Activated naive CD8-positive, alpha-beta T cell treated with anti-CD3 and anti-CD28 coated beads for 36 hours (primary cell): ENCODE measurements at regions not wholly inside any gene's neighbourhood (a gene's known extent, or its start where the extent isn't known, plus 50 kb on each side); places are given as distances from the start of the nearest gene placed in this dataset.
"Not testable (repeated sequence)": the region's sequence is repeated elsewhere in the genome, so short reads cannot be mapped to it uniquely, and the experiment has no call there.

Experiments used
- DNase-seq: peaks from one replicate; pipeline ENCODE4 v3.0.0; 2021
- H3K27ac Mint-ChIP-seq: one replicate; pipeline ENCODE4 v1.8.0; 2022; ENCODE audit warnings: mild to moderate bottlenecking, moderate library complexity, mixed read lengths
- H3K27me3 Mint-ChIP-seq: one replicate; pipeline ENCODE4 v1.8.0; 2022; ENCODE audit warnings: mild to moderate bottlenecking, mixed read lengths
- H3K36me3 Mint-ChIP-seq: one replicate; pipeline ENCODE4 v1.8.0; 2021; ENCODE audit warnings: mild to moderate bottlenecking, mixed read lengths
- H3K4me1 Mint-ChIP-seq: one replicate; pipeline ENCODE4 v1.8.0; 2021; ENCODE audit warnings: mixed read lengths
- H3K4me3 Mint-ChIP-seq: one replicate; pipeline ENCODE4 v1.8.0; 2022; ENCODE audit warnings: mild to moderate bottlenecking, moderate library complexity, mixed read lengths
- H3K9me3 Mint-ChIP-seq: one replicate; pipeline ENCODE4 v1.8.0; 2022; ENCODE audit warnings: mixed read lengths

DNA sequence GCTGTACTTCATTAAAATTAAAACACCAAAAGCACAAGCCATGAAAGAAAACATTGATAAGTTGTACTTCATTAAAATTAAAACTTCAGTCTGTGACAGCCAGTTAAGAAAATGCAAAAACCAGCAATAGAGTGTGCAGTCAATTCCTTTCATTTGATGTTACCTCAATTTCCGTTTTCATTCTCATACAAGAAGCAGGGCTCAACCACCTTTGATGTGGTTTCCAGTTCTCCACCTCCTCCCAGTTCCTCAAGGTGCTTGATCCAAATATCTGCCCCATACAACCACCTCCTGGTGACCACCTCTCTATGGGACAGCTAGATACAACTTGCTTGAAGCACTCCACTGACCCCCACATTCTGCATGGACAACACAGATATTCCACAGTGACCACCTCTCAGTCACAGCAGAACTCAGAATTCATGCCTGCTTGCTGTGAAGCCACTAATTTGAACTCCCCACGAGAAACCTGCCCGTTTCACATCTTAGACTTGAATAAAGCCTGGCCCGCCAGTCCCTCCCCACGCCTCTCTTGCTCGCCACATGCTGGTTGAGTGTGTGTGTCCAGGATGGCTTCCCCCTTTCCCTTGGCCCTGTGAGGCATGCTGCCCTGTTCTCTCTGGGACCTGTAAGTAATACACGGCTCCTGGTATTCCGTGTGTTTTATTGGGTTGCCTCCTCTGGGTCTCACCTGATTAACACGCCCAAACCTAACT, 66.1 kb downstream of the FAM50B start:
- H3K36me3 Mint-ChIP-seq, result no peaks in the 10 kb centered on the region
- no peak overlapping the region for H3K27ac Mint-ChIP-seq
- H3K4me3 Mint-ChIP-seq, result no peak overlapping the region

DNA sequence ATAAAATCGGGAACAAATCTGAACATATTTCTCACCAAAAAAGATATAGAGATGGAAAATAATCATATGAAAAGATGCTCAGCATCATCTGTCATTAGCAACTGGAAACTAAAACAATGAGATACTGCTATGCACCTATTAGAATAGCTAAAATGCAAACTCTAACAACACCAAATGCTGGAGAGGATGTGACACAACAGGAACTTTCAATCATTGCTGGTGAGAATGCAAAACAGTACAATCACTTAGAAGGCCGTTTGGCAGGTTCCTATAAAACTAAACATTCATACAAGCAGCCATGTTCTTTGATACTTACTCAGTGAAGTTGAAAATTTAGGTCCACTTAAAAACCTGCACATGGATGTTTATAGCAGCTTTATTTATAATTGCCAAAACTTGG, 67.0 kb downstream of the FAM50B start:
- Mint-ChIP-seq H3K36me3 (no peaks in the 10 kb centered on the region), H3K4me3 (no peak overlapping the region), H3K4me1 (peaks cover 25% of the 10 kb centered on the region), H3K27me3 (peaks cover 50% of the 10 kb centered on the region), H3K27ac (no peak overlapping the region), H3K9me3 (peaks cover 6% of the 10 kb centered on the region)
- no peak for DNase-seq

More for the DNA sequence above, 66.1 kb downstream of the FAM50B start:
- H3K9me3 Mint-ChIP-seq, result peaks cover 6% of the 10 kb centered on the region
- peaks cover 25% of the 10 kb centered on the region for H3K4me1 Mint-ChIP-seq
- DNase-seq, result peak; percentile 10
- H3K27me3 Mint-ChIP-seq, result peaks cover 60% of the 10 kb centered on the region

DNA sequence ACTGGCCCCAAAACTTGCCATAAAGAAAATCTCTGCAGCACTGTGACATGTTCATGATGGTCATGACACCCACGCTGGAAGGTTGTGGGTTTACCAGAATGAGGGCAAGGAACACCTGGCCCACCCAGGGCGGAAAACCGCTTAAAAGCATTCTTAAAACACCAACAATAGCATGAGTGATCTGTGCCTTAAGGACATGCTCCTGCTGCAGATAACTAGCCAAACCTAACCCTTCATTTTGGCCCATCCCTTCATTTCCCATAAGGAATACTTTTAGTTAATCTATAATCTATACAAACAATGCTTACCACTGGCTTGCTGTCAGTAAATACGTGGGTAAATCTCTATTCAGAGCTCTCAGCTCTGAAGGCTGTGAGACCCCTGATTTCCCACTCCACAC, 67.6 kb downstream of the FAM50B start:
- H3K9me3 Mint-ChIP-seq, H3K4me3 Mint-ChIP-seq, DNase-seq, H3K27ac Mint-ChIP-seq, H3K36me3 Mint-ChIP-seq: not testable (repeated sequence)
- peaks cover 25% of the 10 kb centered on the region for H3K4me1 Mint-ChIP-seq
- peaks cover 45% of the 10 kb centered on the region for H3K27me3 Mint-ChIP-seq

DNA sequence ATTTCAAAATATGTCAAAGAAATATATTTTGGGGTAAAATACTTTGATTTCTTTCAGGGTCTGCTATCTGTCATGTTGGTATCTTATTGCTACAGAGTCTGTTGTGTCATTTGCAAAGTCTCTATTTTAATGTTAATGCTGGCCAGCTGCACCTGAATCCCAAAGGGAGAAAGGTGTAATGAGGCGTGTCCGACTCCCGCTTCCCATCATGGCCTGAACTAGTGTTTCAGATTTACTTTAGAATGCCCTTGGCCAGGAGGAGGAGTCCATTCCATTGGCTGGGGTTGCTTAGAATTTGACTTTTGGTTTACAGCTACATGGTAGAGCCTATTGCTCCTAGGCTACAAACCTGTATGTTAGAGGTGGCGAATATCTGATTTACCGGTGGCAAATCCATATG, 69.3 kb downstream of the FAM50B start:
- Mint-ChIP-seq H3K27me3 (peaks cover 35% of the 10 kb centered on the region), H3K27ac (no peak overlapping the region), H3K9me3 (peaks cover 6% of the 10 kb centered on the region), H3K36me3 (no peaks in the 10 kb centered on the region), H3K4me1 (peaks cover 23% of the 10 kb centered on the region), H3K4me3 (no peak overlapping the region)
- DNase-seq, result no peak

DNA sequence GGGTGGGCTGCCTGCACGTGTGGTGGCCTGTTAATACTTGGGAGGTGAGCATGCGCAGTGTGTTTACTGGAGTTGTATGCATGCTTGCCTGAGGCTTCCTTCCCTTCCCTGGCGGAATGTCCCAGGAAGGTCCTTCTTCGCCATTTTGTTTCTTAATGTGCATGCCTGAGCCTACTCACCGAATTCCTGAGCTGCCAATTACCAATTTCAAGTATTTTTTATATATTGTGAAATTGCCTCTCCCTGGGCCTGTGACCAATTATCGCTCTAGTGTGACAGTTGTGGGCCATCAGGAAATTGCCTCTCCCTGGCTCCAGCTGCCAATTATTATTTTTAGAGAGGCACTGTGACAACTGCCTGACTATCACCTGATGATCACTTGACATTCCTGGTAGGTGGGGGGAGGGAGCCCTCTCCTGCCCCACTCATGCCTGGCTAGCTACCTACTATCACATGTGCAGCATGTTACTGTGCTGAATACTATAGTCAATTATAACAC, 70.0 kb downstream of the FAM50B start:
- H3K27ac Mint-ChIP-seq, result no peak overlapping the region
- no peak for DNase-seq
- H3K27me3 Mint-ChIP-seq, result peaks cover 30% of the 10 kb centered on the region
- peaks cover 19% of the 10 kb centered on the region for H3K4me1 Mint-ChIP-seq
- no peaks in the 10 kb centered on the region for H3K36me3 Mint-ChIP-seq
- no peak overlapping the region for H3K4me3 Mint-ChIP-seq
- peaks cover 6% of the 10 kb centered on the region for H3K9me3 Mint-ChIP-seq

DNA sequence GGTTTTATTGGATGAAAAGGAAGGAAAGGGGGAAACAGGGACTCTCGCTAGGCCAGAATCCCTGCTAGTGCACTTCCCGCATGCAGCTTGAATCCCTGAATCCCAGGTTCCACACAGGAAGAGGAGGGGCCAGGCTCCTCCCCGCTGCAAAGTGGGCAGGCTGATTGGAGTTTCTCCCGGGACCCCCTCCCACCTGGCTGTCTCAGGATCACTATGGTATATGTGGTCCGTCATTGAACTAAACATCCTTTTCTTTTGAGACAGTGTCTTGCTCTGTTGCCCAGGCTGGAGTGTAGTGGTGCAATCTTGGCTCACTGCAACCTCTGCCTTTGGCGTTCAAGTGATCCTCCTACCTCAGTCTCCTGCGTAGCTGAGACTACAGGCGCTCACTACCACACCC, 70.7 kb downstream of the FAM50B start:
- H3K27me3 Mint-ChIP-seq, result peaks cover 28% of the 10 kb centered on the region
- H3K27ac Mint-ChIP-seq, result no peak overlapping the region
- no peaks in the 10 kb centered on the region for H3K36me3 Mint-ChIP-seq
- peaks cover 6% of the 10 kb centered on the region for H3K9me3 Mint-ChIP-seq
- H3K4me1 Mint-ChIP-seq, result peaks cover 13% of the 10 kb centered on the region
- DNase-seq, result no peak
- H3K4me3 Mint-ChIP-seq, result no peak overlapping the region

DNA sequence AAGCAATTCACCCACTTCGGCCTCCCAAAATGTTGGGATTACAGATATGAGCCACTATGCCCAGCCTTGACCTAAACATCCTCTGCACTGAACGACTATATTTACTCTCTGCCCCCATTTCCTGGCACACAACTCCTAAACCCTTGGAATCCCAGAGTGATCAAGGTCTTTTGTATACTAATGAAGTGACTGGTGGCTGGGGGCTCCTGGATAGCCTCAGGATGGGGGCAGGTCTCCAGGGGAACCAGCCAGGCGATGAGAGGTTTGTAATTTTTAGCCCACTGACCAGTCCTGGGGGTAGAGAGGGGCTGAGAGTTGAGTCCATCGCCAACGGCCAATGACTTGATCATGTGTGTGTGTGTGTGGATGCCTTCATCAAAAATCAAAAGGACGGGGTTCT, 71.1 kb downstream of the FAM50B start:
- H3K27me3 Mint-ChIP-seq, result peaks cover 30% of the 10 kb centered on the region
- peaks cover 9% of the 10 kb centered on the region for H3K4me1 Mint-ChIP-seq
- no peak for DNase-seq
- no peak overlapping the region for H3K4me3 Mint-ChIP-seq
- peaks cover 6% of the 10 kb centered on the region for H3K9me3 Mint-ChIP-seq
- H3K36me3 Mint-ChIP-seq, result no peaks in the 10 kb centered on the region
- no peak overlapping the region for H3K27ac Mint-ChIP-seq

DNA sequence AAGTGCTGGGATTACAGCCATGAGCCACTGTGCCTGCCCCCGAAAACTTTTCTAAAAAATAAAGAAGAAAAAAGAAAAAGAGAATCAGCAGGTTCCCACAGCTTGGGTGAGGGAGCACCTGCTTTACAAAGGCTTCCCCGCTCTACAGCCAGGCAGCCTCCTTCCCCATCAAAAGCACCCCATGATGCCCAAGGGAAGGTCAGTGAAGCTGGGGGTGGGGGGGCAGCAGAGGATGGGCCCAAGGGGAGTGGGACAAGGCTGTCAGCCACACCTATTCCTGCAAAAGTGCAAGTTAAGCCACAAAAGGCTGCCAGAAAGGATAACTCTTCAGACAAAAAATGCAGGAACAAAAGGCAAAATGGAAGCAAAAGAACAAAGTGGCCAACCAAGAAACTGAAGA, 72.5 kb downstream of the FAM50B start:
- DNase-seq, result no peak
- Mint-ChIP-seq H3K27ac (no peak overlapping the region), H3K9me3 (peaks cover 5% of the 10 kb centered on the region), H3K27me3 (peaks cover 25% of the 10 kb centered on the region), H3K36me3 (no peaks in the 10 kb centered on the region), H3K4me3 (no peak overlapping the region), H3K4me1 (no peaks in the 10 kb centered on the region)

DNA sequence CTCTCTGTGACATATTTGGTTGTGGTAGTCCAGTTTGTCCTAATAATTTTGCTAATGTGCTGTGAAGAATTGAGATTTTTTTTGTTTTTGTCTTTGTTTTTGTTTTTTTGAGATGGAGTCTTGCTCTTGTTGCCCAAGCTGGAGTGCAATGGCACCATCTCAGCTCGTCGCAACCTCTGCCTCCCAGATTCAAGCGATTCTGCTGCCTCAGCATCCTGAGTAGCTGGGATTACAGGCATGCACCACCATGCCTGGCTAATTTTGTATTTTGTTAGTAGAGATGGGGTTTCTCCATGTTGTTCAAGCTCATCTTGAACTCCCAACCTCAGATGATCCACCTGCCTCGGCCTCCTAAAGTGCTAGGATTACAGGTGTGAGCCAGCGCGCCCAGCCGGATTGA, 73.4 kb downstream of the FAM50B start:
- not testable (repeated sequence) for H3K27ac Mint-ChIP-seq, H3K4me1 Mint-ChIP-seq, DNase-seq, H3K4me3 Mint-ChIP-seq, H3K36me3 Mint-ChIP-seq, H3K9me3 Mint-ChIP-seq
- H3K27me3 Mint-ChIP-seq, result peaks cover 18% of the 10 kb centered on the region

DNA sequence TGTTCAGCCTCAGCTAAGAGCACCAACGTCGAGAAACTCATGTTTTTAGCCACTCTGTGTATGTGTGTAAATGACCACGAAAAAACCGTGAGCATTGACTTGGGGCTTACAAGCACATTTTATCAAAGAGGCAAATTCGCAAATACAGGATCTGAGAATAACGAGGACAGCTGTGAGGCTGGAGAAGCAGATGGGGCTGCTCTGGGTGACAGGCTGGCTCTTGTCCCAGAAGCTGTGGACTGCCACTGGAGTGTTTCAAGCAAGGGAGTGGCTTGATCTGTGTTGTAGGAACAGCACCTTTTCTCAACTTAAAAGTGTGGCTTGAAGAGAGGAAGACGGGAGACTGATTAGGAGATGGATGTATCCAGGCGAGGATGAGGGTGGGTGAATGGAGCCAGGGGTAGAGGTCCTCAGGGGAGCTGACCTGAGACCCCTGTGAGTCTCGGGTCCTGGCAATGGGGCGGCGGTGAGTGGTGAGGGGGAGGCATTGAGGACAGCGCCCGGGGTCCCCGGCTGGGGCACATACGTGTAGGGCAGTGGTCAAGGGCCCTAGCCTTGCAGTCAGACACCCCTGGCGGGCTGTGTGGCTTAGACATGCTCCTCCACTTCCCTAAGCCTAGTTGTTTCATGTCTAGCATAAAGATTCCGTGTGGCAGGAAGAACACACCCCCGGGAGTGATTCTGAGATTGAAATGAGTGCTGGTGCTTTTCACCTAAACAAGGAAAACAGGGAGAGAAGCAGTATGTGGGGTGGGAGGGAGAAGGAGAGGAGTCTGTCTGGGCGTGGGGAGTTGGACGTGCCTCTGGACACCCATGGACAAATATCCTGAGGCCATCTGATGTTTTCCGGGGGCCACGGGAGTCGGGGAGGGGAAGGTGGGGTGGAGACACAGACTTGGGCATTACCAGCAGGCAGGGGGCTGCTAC, 76.3 kb downstream of the FAM50B start:
- not testable (repeated sequence) for DNase-seq, H3K4me1 Mint-ChIP-seq, H3K36me3 Mint-ChIP-seq, H3K9me3 Mint-ChIP-seq, H3K27ac Mint-ChIP-seq, H3K4me3 Mint-ChIP-seq
- H3K27me3 Mint-ChIP-seq, result peaks cover 14% of the 10 kb centered on the region

DNA sequence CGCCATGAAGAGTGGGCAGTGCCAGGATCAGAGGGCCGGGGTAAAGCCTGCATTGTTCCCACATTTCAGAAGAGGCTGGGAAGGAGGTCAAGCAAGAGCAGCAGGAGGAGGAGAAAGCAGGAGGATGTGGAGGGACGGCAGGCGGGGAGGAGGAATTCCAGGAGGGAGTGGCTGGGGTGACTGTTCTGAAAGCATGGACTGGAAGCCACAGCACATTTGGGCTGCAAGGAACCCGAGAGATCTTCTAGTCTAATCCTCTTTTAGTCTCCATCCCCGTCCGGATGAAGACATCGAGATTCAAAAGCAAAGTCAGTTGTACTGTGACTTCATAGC, 76.9 kb downstream of the FAM50B start:
- Mint-ChIP-seq H3K36me3 (no peaks in the 10 kb centered on the region), H3K27ac (no peak overlapping the region), H3K4me3 (no peak overlapping the region), H3K27me3 (peaks cover 14% of the 10 kb centered on the region), H3K4me1 (no peaks in the 10 kb centered on the region), H3K9me3 (no peaks in the 10 kb centered on the region)
- no peak for DNase-seq

DNA sequence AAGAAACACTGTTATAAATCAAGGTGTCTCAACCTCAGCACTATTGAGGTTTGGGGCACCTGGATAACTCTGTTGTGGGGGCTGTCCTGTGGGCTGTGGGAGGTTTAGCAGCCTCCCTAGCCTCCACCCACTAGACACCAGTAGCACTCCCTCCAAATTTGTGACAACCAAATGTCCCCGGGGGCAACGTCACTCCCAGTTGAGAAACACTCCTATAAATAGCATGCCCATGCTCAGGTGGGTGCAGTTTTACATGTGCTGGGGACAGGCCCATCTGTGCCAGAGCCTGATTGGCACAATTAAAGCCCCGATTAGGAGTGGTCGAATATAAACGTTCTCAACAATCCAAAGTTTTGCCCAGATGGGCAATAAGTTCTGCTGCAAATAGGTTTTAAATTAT, 78.9 kb downstream of the FAM50B start:
- H3K27ac Mint-ChIP-seq, result no peak overlapping the region
- no peaks in the 10 kb centered on the region for H3K9me3 Mint-ChIP-seq
- no peaks in the 10 kb centered on the region for H3K4me1 Mint-ChIP-seq

DNA sequence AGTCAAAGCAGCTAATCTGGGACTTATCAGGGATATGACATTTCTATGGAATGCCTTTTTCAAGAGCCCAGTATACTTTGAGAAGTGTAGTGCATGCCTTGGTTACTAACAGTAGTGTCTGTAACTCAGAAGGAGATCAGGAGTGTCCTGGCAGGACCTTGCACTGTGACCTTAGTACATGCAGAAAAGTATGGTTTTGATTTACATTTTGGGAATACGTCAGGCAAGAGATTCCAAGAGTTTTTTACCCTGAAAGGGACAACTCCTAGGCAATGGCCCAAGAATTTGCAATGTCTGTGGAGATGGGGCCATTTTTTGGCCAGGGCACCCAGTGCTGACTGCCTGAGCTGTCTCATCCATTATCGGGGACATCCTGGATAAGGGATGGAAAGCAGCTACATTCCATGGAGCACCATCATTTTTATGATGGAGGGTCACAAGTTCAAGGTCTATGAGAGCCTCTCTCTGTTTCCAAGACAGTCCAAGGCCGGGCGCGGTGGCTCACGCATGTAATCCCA, 80.2 kb downstream of the FAM50B start:
- no peak for DNase-seq
- peaks cover 7% of the 10 kb centered on the region for H3K27me3 Mint-ChIP-seq
- H3K36me3 Mint-ChIP-seq, result no peaks in the 10 kb centered on the region
- no peak overlapping the region for H3K4me3 Mint-ChIP-seq
- no peaks in the 10 kb centered on the region for H3K9me3 Mint-ChIP-seq
- no peak overlapping the region for H3K27ac Mint-ChIP-seq
- H3K4me1 Mint-ChIP-seq, result no peaks in the 10 kb centered on the region

More for the DNA sequence above, 78.9 kb downstream of the FAM50B start:
- H3K36me3 Mint-ChIP-seq, result no peaks in the 10 kb centered on the region
- H3K4me3 Mint-ChIP-seq, result no peak overlapping the region
- no peak for DNase-seq
- peaks cover 7% of the 10 kb centered on the region for H3K27me3 Mint-ChIP-seq

DNA sequence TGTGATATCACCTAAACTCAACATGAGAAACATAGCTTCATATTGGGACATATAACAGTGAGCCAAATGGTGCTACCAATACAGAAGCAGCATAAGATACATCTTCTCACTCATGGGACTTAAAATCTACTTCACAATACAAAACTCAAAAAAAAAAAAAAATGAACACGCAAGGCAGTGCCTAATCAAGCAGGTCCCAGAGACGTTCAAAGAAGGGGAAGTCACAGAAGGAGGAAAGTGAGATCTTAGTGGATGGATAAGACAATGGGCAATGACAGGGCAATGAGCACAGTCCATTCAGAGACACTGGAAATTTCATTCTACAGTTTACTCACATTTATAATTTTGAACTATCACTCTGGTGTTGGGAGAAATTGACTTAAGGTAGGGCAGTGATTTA, 88.3 kb downstream of the FAM50B start:
- H3K9me3 Mint-ChIP-seq, result no peaks in the 10 kb centered on the region
- peaks cover 19% of the 10 kb centered on the region for H3K27me3 Mint-ChIP-seq
- DNase-seq, result no peak
- no peak overlapping the region for H3K27ac Mint-ChIP-seq
- no peaks in the 10 kb centered on the region for H3K4me1 Mint-ChIP-seq
- no peaks in the 10 kb centered on the region for H3K36me3 Mint-ChIP-seq
- H3K4me3 Mint-ChIP-seq, result no peak overlapping the region

DNA sequence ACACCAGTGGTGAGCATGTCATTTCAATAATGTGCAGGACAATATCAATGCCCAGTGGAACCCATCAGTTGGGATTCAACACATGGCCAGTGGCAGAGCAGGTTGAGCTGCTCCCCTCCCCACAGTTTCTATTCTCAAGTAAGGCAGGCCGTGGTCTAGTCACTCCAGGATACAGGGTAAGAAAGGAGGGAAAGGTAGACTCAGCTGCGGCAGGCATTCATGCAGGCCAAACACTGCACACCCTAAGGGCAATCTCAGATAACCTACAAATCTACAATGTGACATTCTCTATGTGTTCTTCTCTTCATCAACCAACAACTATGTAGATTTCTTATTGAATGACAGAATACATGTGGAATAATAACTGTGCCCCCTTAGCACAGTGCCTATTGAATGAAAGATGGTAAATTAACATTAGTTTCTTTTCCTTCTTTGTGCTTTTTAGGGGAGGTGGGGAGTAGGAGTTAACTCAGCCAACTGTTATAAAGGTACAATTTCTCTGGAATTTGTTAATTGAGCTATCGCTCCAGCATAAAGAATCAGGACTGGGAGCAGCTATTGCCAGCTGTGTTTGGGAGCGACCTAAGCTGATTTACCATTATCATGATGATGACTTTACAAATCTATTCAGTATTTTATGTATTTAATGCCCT, 89.7 kb downstream of the FAM50B start:
- H3K27ac Mint-ChIP-seq, result no peak overlapping the region
- H3K9me3 Mint-ChIP-seq, result no peaks in the 10 kb centered on the region
- H3K36me3 Mint-ChIP-seq, result no peaks in the 10 kb centered on the region
- peaks cover 19% of the 10 kb centered on the region for H3K27me3 Mint-ChIP-seq
- H3K4me1 Mint-ChIP-seq, result peaks cover 5% of the 10 kb centered on the region
- no peak for DNase-seq
- H3K4me3 Mint-ChIP-seq, result no peak overlapping the region
